ENCODE measurements at regions not wholly inside any gene's neighbourhood (a gene's known extent, or its start where the extent isn't known, plus 50 kb on each side); places are given as distances from the start of the nearest gene placed in this dataset.
A peak's percentile ranks its signal among the peaks of the same experiment; 100 is the strongest.
"Not testable (repeated sequence)": the region's sequence is repeated elsewhere in the genome, so short reads cannot be mapped to it uniquely, and the experiment has no call there.

DNA sequence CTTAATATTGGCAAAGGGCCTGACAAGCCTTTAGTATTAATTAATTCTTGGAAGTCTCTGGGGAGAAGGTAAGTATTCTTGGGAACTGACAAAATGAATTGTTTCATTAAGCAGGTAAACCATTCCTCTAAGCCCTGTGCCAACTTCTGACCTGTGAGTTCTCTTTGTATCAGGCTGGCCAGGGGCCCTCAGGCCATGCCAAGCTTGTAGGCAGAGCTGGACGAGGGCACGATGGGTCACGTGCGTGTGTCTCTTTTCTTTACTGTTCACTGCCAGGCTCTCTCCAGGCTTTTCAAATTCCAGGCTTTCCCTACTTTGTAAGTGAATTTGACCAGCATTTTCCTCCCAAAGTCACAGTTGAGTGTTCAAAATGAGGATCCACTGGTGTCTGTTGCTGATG, 112.4 kb downstream of the NRN1 start:
- TF ChIP-seq, protein P1, sequence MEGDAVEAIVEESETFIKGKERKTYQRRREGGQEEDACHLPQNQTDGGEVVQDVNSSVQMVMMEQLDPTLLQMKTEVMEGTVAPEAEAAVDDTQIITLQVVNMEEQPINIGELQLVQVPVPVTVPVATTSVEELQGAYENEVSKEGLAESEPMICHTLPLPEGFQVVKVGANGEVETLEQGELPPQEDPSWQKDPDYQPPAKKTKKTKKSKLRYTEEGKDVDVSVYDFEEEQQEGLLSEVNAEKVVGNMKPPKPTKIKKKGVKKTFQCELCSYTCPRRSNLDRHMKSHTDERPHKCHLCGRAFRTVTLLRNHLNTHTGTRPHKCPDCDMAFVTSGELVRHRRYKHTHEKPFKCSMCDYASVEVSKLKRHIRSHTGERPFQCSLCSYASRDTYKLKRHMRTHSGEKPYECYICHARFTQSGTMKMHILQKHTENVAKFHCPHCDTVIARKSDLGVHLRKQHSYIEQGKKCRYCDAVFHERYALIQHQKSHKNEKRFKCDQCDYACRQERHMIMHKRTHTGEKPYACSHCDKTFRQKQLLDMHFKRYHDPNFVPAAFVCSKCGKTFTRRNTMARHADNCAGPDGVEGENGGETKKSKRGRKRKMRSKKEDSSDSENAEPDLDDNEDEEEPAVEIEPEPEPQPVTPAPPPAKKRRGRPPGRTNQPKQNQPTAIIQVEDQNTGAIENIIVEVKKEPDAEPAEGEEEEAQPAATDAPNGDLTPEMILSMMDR (IDR thresholded peaks at IDR 0.05; ENCODE audit: poor library complexity, severe bottlenecking) = no peak
- Histone ChIP-seq H3K4me3 (ENCODE audit: severe bottlenecking) (no peak overlapping the region), H3K36me3 (ENCODE audit: low read depth) (no peaks in the 10 kb centered on the region), H3K4me1 (ENCODE audit: insufficient read depth, poor library complexity, severe bottlenecking) (no peaks in the 10 kb centered on the region), H3K27me3 (ENCODE audit: insufficient read depth, poor library complexity, severe bottlenecking) (no peaks in the 10 kb centered on the region), H3K9me3 (ENCODE audit: severe bottlenecking) (no peaks in the 10 kb centered on the region), H3K27ac (ENCODE audit: poor library complexity, severe bottlenecking) (no peak overlapping the region)
- ATAC-seq (ENCODE audit: low read depth) (no peak), DNase-seq (ENCODE audit: low spot score) (no peak)

DNA sequence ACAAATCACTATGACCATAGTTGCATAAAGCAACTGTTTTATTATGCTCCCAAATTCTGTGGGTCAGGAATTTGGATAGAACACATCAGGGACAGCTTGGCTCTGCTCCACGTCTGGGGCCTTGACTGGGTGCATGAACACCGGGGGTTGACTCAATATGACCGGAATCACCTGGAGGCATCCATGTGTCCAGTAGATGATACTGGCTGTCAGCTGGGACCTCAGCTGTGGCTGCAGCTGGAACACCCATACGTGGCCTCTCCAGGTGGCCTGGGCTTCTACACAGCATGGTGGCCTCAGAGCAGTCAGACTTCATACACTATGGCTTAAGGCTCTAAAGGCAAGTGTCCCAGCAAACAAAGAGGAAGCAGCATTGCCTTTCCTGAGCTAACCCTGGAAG, 113.4 kb downstream of the NRN1 start:
- Histone ChIP-seq H3K27me3 (ENCODE audit: insufficient read depth, poor library complexity, severe bottlenecking) (no peaks in the 10 kb centered on the region), H3K27ac (ENCODE audit: poor library complexity, severe bottlenecking) (no peak overlapping the region), H3K4me1 (ENCODE audit: insufficient read depth, poor library complexity, severe bottlenecking) (no peaks in the 10 kb centered on the region), H3K4me3 (ENCODE audit: severe bottlenecking) (no peak overlapping the region), H3K36me3 (ENCODE audit: low read depth) (no peaks in the 10 kb centered on the region), H3K9me3 (ENCODE audit: severe bottlenecking) (no peaks in the 10 kb centered on the region)
- no peak for ATAC-seq (ENCODE audit: low read depth)
- no peak for DNase-seq (ENCODE audit: low spot score)
- TF ChIP-seq, protein P1 (IDR thresholded peaks at IDR 0.05; ENCODE audit: poor library complexity, severe bottlenecking) = no peak

DNA sequence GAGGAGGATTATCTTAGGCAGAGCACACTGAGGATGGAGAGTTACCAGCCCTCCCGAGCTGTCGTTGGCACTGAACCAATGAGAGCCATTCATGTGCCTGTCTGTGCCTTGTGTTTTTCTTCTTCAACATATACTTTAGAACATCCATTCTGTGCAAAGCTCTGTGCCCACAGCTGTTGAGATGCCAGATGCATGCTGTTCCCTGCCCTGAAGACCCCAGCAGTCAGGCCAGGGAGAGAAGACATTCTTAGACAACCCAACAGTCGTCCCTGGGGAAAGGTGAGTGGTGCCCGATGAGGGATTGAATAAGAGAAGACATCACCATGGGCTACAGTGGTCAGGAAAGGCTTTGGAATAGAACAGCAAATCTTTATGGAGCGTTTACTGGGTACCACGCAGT, 114.1 kb downstream of the NRN1 start:
- Histone ChIP-seq H3K27me3 (ENCODE audit: insufficient read depth, poor library complexity, severe bottlenecking) (no peaks in the 10 kb centered on the region), H3K4me3 (ENCODE audit: severe bottlenecking) (peak overlapping the region; percentile 40), H3K36me3 (ENCODE audit: low read depth) (no peaks in the 10 kb centered on the region), H3K4me1 (ENCODE audit: insufficient read depth, poor library complexity, severe bottlenecking) (no peaks in the 10 kb centered on the region), H3K9me3 (ENCODE audit: severe bottlenecking) (no peaks in the 10 kb centered on the region), H3K27ac (ENCODE audit: poor library complexity, severe bottlenecking) (no peak overlapping the region)
- TF ChIP-seq, protein P1 (IDR thresholded peaks at IDR 0.05; ENCODE audit: poor library complexity, severe bottlenecking) = no peak
- DNase-seq (ENCODE audit: low spot score) = no peak
- ATAC-seq (ENCODE audit: low read depth) = no peak

DNA sequence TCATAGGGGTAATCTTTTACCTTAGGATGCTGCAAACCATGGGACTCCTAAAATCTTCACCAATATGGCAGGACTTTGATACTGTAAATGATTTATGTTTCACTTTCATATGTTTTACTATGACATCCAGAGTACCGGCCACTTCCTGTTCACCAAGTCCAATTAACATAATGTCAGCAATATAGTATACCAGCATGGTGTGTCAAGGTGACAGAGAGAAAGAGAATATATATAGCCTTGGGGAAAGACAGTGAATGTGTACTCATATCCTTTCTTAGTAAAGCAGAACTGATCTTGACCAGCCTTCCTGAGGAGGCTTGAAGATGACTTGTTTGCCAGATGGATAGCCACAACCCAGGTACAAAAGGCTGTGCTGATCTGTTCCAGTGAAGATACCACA, 127.9 kb downstream of the NRN1 start:
- TF ChIP-seq, protein P1 (IDR thresholded peaks at IDR 0.05; ENCODE audit: poor library complexity, severe bottlenecking) = no peak
- ATAC-seq (ENCODE audit: low read depth) (no peak), DNase-seq (ENCODE audit: low spot score) (no peak)
- Histone ChIP-seq H3K27me3 (ENCODE audit: insufficient read depth, poor library complexity, severe bottlenecking) (no peaks in the 10 kb centered on the region), H3K27ac (ENCODE audit: poor library complexity, severe bottlenecking) (no peak overlapping the region), H3K4me1 (ENCODE audit: insufficient read depth, poor library complexity, severe bottlenecking) (no peaks in the 10 kb centered on the region), H3K4me3 (ENCODE audit: severe bottlenecking) (no peak overlapping the region), H3K36me3 (ENCODE audit: low read depth) (no peaks in the 10 kb centered on the region), H3K9me3 (ENCODE audit: severe bottlenecking) (no peaks in the 10 kb centered on the region)

DNA sequence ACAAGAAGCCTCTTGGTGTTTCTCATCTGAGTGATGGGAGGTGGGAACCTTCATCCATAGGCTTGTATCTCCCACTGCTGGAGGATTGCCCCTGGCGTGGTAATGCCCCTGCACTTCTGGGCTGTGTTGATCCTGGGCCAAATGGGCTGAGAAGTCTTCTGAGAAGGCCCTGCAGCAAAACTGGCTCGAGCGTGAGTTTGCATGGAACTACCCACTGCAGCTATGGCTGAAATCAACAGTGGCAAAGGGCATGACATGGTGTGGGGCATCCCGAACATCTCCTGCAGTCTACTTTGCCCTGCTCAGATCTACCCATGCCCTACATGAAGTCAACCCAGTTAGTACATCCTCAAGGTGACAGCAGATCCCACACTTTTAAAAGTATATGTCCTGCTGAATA, 130.6 kb downstream of the NRN1 start:
- Histone ChIP-seq H3K9me3 (ENCODE audit: severe bottlenecking) (no peaks in the 10 kb centered on the region), H3K27me3 (ENCODE audit: insufficient read depth, poor library complexity, severe bottlenecking) (no peaks in the 10 kb centered on the region), H3K27ac (ENCODE audit: poor library complexity, severe bottlenecking) (no peak overlapping the region), H3K4me1 (ENCODE audit: insufficient read depth, poor library complexity, severe bottlenecking) (no peaks in the 10 kb centered on the region), H3K4me3 (ENCODE audit: severe bottlenecking) (no peak overlapping the region), H3K36me3 (ENCODE audit: low read depth) (no peaks in the 10 kb centered on the region)
- DNase-seq (ENCODE audit: low spot score) = no peak
- TF ChIP-seq, protein P1 (IDR thresholded peaks at IDR 0.05; ENCODE audit: poor library complexity, severe bottlenecking) = no peak
- no peak for ATAC-seq (ENCODE audit: low read depth)

DNA sequence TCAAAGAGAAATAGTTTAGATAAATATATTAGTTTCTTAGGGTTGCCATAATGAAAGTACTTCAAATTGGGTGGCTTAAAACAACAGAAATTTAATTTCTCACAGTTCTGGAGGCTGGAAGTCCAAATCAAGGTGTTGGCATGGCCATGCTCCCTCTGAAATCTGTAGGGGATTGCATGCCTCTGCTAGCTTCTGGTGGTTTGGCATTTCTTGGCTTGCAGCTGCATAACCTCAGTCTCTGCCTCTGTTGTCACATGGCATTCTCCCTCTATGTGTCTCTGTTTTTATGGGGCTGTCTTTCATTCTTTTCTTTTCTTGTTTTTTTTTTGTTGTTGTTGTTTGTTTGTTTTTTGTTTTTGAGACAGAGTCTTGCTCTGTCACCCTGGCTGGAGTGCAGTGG, 132.7 kb downstream of the NRN1 start:
- H3K27me3 ChIP-seq (ENCODE audit: insufficient read depth, poor library complexity, severe bottlenecking); DNase-seq (ENCODE audit: low spot score); H3K36me3 ChIP-seq (ENCODE audit: low read depth); H3K4me1 ChIP-seq (ENCODE audit: insufficient read depth, poor library complexity, severe bottlenecking); ATAC-seq (ENCODE audit: low read depth); H3K4me3 ChIP-seq (ENCODE audit: severe bottlenecking); H3K9me3 ChIP-seq (ENCODE audit: severe bottlenecking); H3K27ac ChIP-seq (ENCODE audit: poor library complexity, severe bottlenecking): not testable (repeated sequence)
